ENCODE measurements at regions not wholly inside any gene's neighbourhood (a gene's known extent, or its start where the extent isn't known, plus 50 kb on each side); places are given as distances from the start of the nearest gene placed in this dataset.
"Not testable (repeated sequence)": the region's sequence is repeated elsewhere in the genome, so short reads cannot be mapped to it uniquely, and the experiment has no call there.

DNA sequence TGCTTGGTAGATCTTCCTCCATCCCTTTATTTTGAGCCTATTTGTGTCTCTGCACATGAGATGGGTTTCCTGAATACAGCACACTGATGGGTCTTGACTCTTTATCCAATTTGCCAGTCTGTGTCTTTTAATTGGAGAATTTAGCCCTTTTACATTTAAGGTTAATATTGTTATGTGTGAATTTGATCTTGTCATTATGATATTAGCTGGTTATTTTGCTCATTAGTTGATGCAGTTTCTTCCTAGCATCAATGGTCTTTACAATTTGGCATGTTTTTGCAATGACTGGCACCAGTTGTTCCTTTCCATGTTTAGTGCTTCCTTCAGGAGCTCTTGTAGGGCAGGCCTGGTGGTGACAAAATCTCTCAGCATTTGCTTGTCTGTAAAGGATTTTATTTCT, 72.4 kb downstream of the HNRNPD start:
- not testable (repeated sequence) for H3K27ac ChIP-seq

DNA sequence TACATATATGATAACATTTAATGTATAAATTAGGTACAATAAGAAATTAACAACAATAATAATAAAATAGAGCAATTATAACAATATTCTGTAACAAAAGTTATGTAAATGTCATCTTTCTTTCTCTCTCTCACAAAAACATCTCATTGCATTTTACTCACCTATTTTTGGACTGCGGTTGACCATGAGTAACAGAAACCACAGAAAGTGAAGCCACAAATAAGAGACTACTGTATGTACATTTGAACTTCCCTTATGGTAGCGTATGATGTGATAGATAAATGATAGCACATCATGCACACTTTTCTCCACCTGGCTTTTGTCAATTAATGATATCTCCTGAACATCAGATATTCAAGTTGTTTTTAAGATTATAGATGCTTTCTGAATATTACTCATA, 80.5 kb downstream of the HNRNPD start:
- TF ChIP-seq, protein P1, sequence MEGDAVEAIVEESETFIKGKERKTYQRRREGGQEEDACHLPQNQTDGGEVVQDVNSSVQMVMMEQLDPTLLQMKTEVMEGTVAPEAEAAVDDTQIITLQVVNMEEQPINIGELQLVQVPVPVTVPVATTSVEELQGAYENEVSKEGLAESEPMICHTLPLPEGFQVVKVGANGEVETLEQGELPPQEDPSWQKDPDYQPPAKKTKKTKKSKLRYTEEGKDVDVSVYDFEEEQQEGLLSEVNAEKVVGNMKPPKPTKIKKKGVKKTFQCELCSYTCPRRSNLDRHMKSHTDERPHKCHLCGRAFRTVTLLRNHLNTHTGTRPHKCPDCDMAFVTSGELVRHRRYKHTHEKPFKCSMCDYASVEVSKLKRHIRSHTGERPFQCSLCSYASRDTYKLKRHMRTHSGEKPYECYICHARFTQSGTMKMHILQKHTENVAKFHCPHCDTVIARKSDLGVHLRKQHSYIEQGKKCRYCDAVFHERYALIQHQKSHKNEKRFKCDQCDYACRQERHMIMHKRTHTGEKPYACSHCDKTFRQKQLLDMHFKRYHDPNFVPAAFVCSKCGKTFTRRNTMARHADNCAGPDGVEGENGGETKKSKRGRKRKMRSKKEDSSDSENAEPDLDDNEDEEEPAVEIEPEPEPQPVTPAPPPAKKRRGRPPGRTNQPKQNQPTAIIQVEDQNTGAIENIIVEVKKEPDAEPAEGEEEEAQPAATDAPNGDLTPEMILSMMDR (conservative IDR thresholded peaks at IDR 0.05), result no peak
- no peak overlapping the region for H3K27ac ChIP-seq

DNA sequence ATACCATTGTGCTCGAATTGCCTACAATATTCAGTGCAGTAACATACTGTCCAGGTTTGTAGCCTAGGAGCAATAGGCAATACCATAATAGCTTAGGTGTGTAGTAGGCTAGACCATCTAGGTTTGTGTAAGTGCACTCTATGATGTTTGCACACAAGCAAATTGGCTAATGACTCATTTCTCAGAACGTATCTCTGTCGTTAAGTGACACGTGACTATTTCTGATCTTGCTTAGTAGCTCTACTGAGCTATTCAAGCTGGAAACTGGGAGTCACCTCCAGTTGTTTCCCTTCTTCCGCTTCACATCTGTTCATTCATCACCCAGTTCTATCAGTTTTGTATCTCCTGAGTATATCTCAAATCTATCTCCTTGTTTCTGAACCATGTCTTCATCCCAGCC, 86.1 kb downstream of the HNRNPD start:
- no peak overlapping the region for H3K27ac ChIP-seq

DNA sequence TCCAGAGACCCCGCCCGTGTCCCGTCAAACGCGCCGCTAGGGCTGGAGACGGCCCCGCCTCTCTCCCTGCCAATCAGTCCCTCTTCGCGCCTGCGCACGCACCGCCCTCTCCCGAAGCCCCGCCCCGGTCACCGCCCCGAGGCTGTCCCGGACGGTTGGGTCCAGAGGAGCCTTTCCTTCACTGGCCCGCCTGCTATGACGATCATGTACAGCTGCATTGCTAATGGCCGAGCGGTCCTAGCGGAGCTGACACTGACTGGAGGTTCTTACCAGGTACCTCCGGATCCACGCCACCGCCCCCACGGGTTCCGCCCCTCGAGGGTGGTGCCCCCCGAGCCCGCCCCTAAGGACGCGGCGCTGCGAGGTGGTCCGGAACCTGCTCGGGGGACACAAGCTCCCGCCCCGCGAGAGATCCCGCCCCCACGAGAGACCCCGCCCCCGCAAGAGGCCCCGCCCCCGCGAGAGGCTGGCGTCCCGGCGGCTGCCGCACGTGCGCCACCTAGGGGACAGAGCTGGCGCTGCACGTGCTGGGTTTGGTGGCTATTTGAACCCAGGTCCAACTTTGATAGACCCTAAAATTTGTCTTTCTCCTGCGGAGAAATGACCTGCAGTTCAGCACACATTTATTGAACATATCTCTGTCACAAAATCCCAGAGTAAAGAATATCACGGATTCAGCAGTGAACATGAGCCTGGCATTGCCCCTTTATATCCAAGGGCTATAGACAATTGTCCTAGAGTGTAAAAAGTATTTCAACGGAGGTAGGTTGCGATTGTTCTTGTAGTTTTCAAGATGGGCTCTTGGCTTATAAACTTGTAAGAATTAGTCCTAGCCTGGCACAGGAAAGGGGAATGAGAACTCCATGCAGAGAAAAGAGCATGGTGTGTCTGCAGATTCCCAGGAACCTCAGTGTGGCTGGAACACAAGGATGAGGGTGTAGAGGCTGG, 88.7 kb downstream of the HNRNPD start:
- H3K27ac ChIP-seq, result peak overlapping the region; percentile 2; the same call in 1 of the 2 replicates
- TF ChIP-seq, protein P1 (conservative IDR thresholded peaks at IDR 0.05), result peak; percentile 99

More for the DNA sequence above, 86.1 kb downstream of the HNRNPD start:
- TF ChIP-seq, protein P1 (conservative IDR thresholded peaks at IDR 0.05), result no peak

DNA sequence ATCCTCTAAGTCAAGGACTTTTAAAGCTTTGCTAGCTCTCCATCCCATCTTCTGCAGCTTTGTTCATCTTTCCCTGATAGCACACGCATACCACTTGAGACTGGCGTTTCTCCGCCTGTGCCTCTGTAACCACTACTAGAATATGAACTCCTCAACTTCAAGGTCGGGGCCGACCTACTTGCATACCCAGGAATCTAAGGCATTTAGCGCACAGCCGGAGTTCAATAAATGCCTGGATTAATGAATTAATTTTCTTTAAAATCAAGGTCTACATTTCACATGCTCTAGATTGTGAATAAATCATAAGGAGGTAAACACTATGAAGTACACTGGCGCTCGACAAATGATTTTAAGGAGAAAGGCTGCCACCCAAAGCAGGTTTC, 89.3 kb downstream of the HNRNPD start:
- H3K27ac ChIP-seq, result no peak overlapping the region
- TF ChIP-seq, protein P1 (conservative IDR thresholded peaks at IDR 0.05), result no peak

DNA sequence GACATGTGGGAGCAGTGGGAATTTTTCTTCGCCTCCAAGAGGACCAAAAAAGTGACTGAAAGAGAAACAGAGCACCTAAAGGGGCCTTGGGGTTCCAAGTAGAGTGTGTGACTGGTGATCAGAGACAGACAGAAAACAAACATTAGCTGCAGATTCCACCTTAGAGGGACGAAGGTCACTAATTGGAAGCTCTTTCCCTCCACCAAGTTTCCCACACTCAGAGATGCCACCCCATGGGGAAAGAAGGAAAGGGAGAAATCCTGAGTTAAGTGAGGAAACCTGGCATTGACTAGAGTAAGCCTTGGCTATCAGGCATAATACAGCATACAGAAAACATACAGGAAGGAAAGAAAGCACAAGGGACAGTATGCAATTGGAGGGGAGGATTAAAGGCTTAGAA, 90.9 kb downstream of the HNRNPD start:
- TF ChIP-seq, protein P1 (conservative IDR thresholded peaks at IDR 0.05), result no peak
- no peak overlapping the region for H3K27ac ChIP-seq

DNA sequence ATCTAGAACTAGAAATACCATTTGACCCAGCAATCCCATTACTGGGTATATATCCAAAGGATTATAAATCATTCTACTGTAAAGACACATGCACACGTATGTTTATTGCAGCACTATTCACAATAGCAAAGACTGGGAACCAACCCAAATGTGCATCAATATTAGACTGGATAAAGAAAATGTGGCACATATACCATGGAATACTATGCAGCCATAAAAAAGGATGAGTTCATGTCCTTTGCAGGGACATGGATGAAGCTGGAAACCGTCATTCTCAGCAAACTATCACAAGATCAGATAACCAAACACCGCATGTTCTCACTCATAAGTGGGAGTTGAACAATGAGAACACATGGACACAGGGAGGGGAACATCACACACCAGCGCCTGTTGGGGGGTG, 94.2 kb downstream of the HNRNPD start:
- H3K27ac ChIP-seq, result not testable (repeated sequence)

DNA sequence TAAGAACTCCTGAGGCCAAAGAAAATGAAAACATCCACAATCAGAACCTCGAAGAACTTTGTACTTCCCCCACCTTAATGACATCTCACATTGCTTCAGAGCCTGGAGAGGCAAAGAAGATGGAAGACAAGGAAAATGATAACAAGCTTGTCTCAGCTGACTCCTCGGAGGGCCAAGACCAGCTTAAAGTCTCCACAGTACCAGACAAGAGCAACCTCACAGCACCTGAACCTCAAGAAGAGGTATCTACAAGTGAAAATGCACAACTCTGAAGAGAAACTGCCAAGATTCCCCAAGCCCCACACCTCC, 97.5 kb downstream of the HNRNPD start:
- H3K27ac ChIP-seq, result no peak overlapping the region
- TF ChIP-seq, protein P1 (conservative IDR thresholded peaks at IDR 0.05), result no peak

Data from VCaP (cell line).